Jurkat, Clone E6-1 (cell line): ENCODE measurements at regions not wholly inside any gene's neighbourhood (a gene's known extent, or its start where the extent isn't known, plus 50 kb on each side); places are given as distances from the start of the nearest gene placed in this dataset.
"Not testable (repeated sequence)": the region's sequence is repeated elsewhere in the genome, so short reads cannot be mapped to it uniquely, and the experiment has no call there.

Experiments used
- DNase-seq: peaks from one replicate; pipeline ENCODE4 v3.0.0-alpha.2; 2011; ENCODE audit warnings: low read depth, low spot score
- H3K4me3 ChIP-seq: 2 replicates; pipeline ENCODE4 v1.5.1; 2011; ENCODE audit warnings: mild to moderate bottlenecking, low read length, control low read depth, moderate library complexity

DNA sequence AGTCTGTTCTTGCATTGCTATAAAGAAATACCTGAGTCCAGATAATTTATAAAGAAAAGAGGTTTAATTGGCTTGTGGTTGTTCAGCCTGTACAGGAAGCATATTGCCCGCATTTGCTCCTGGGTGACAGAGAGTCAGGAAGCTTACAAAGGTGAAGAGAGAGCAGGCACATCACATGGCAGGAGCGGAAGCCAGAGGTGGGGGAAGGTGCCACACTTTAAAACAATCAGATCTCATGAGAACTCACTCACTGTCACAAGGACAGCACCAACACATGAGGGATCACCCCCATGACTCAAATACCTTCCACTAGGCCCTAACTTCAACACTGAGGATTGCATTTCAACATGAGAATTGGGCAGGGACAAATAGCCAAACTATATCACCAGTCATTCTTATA lies 124.8 kb upstream of the COL5A2 start:
- H3K4me3 ChIP-seq, result no peak overlapping the region
- peak; percentile 81 for DNase-seq

DNA sequence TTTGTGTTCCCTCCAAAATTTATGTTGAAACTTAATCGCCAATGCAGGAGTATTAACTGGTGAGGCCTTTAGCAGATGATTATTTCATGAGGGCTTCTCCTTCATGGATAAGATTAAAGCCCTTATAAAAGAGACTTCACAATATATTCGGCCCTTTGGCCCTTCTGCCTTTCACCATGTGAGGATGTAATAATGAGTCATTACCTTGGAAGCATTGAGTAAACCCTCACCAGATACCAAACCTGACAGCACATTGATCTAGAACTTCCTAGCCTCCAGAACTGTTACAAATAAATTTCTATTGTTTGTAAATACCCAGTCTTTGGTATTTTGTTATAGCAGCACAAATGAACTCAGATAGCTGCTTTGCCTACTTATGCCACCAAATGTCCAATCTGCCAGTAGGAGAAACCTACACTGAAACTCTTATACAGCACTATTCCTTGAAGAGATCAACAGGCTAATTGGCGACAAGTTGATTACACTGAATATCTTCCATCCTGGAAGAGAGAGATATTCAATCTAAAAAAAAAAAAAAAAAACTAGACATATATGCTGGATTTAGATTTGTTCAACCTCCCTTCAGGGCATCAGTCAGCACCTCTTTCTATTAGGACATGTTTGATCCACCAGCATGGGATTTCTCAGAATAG lies 125.9 kb upstream of the COL5A2 start:
- DNase-seq, result no peak
- no peak overlapping the region for H3K4me3 ChIP-seq

DNA sequence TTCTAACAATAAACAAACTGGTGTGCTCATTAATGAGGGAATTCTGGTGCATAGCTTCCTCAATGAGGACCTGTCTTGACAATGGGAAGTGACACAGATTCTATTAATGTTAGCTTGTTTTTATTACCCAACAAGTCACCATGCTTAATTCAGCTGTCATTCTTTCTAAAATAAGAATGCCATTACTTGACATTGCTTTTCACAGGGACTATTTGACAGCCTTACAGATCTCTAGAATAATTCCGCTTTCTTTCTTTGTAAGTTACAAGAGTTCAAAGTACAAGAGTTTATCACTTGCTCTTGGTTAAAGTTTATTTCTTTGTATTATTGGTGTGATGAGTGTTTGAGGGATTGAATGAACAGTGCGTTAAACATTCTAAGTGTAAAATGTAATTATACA lies 127.0 kb upstream of the COL5A2 start:
- no peak overlapping the region for H3K4me3 ChIP-seq

DNA sequence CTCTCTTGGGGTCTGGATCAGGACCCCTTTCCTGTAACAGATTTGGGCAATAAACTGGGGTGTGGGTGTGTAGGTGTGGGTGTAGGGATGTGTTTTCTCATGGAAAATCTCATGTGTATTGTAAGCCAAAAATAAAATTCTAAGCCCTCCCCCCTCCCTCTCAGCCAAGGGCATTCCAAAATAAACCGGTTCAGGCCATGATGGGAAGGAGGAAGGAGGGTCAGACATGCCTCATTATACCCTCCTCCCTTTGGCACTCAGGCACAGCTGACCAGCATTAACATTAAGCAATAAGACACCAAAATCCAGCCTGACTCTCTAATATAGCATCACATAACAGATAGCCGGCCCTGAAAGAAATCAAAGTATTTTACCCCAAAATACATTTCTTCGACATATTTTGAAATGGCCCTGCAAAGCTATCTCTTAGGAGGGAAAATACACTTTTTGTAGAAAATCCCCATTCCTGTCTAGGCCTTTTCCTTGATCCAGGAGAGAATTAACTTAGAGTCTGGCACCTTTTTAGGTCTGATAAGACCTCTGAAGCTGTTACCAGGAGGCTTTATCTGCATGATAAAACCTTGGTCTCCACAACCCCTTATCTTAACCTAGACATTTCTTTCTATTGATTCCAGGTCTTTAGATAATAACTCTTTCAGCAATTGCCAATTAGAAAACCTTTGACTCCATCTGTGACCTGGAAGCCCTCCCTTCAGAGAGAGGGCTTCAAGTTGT lies 128.7 kb upstream of the COL5A2 start:
- H3K4me3 ChIP-seq, result no peak overlapping the region
- no peak for DNase-seq

More for the DNA sequence above, 127.0 kb upstream of the COL5A2 start:
- DNase-seq, result no peak

DNA sequence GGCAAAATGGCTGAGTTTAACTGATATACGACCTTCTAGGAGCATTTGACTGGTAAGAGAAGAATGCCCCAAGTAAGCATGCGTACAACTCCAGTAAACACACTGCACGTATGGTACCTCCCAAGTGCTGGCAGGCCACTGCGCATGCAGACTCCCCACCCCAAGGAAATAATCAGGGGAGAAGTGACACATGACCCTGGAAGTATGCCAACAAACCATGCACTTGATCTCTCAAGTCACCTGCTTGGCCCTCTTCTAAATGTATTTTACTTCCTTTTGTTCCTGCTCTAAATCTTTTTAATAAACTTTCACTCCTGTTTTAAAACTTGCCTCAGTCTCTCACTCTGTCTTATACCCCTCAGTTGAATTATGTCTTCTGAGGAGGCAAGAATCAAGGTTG lies 129.8 kb upstream of the COL5A2 start:
- no peak overlapping the region for H3K4me3 ChIP-seq
- no peak for DNase-seq

DNA sequence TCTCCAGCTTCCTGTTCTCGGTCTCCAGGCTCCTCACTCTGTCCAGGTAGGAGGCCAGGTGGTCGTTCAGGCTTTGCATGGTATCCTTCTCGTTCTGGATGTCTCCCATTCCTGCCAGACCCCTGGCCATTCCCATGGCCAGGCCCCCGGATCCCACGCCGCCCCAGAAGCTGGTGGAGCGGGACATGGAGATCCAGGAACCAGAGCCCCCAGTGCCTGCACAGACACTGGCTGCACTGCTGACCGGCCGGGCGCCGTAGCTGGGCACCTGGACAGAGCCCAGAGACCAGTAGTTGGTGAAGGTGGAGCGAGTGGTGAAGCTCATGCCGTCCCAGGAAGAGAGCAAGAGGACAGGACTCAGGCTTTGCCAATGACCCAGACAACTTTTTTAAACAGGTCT lies 129.1 kb upstream of the WDR75 start:
- no peak for DNase-seq
- no peak overlapping the region for H3K4me3 ChIP-seq

DNA sequence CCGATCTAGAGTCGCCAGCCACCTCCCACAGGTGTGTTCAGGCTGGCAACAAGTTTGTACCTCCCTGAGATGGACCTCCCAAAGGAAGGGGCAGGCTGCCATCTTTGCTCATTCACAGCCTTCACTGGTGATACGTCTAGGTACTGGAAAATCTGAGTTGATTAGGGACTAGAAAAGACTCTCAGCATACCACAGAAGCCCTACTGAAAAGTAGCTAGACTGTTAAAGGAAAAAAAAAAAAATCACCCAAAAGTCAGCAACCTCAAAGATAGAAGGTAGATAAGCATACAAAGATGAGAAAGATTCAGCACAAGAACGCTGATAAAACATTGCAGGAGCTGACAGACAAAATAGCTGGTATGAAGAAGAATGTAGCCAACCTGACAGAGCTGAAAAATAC lies 128.6 kb upstream of the WDR75 start:
- no peak overlapping the region for H3K4me3 ChIP-seq
- no peak for DNase-seq

DNA sequence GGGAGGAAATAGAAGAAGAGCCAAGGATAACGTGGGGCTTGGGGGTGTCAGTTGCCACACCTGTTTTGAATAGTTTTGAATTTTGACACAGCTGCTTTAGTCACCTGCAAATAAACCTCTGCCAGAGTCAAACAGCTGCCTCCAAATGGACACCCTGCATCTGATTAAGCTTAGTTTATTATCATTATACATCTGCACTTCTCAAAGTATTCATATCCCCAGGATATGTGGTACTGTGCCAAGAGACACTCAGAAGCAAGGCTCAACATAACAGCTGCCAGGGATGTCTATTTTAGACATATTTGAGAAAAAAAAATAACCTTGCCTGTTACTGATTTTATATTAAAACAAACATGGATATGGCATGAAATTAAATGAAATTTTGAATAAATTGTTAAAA lies 122.5 kb upstream of the WDR75 start:
- H3K4me3 ChIP-seq, result no peak overlapping the region
- DNase-seq, result no peak

DNA sequence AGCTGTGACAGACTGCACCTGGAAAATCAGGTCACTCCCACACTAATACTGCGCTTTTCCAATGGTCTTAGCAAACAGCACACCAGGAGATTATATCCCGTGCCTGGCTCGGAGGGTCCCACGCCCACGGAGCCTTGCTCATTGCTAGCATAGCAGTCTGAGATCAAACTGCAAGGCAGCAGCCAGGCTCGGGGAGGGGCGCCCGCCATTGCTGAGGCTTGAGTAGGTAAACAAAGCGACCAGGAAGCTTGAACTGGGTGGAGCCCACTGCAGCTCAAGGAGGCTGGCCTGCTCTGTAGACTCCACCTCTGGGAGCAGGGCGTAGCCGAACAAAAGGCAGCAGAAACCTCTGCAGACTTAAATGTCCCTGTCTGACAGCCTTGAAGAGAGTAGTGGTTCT lies 121.8 kb upstream of the WDR75 start:
- DNase-seq, H3K4me3 ChIP-seq: not testable (repeated sequence)

DNA sequence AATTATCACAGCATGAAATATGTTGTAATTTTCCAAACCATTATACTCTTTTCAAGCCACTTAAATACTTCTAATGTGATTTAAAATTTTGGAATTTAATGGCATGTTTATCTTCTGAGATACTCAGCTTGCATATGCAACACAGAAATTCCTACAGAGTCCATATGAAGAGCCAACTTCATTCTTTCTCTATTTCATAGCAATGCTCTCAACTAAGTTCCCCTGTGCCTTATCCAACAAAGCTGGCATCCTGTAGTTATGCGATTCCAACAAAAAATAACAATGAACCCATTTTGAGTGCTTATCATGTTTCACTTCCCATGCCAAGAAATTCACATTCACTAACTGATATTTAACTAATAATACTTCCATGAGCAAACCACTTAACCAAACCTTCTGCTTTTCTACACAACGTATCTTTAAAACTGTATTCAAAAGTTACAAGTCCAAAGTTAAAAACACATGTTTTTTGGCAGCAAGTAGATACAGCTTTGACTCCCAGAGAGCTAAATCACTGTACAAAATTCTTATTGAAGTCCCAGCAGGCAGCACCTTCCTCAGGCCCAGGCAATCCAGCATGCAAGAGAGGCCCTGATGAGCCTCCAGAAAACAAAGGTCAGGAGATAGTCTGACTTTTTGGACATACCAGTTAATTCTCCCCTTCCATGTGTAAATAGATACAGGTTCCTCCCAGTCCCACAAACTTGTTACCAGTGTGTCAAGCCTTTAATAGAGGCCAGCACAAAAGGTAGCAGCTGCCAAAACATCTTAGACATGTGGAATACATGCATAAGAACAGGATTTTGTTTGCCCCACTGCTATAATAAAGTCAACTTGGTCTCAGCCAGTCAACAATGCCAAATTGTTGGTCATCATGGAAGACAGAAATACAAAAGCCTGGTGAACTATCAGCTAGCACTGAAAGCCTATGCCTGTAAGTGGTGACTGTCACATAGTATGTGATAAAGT lies 113.1 kb upstream of the WDR75 start:
- no peak for DNase-seq
- H3K4me3 ChIP-seq, result no peak overlapping the region

DNA sequence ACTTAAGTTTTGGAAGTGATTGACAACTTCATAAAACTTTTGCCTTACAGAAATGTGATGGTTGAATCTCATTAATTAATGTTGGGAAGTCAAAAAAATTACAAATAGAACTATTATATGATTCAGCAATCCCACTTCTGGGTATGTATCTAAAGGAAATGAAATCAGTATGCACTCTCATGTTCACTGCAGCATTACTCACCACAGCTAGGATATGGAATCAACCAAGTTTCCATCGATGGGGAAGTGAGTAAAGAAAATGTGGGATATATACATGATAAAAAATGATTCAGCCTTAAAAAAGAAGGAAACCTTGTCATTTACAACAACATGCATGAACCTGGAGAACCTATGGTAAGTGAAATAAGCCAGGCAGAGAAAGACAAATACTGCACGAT lies 112.4 kb upstream of the WDR75 start:
- no peak overlapping the region for H3K4me3 ChIP-seq
- DNase-seq, result no peak

DNA sequence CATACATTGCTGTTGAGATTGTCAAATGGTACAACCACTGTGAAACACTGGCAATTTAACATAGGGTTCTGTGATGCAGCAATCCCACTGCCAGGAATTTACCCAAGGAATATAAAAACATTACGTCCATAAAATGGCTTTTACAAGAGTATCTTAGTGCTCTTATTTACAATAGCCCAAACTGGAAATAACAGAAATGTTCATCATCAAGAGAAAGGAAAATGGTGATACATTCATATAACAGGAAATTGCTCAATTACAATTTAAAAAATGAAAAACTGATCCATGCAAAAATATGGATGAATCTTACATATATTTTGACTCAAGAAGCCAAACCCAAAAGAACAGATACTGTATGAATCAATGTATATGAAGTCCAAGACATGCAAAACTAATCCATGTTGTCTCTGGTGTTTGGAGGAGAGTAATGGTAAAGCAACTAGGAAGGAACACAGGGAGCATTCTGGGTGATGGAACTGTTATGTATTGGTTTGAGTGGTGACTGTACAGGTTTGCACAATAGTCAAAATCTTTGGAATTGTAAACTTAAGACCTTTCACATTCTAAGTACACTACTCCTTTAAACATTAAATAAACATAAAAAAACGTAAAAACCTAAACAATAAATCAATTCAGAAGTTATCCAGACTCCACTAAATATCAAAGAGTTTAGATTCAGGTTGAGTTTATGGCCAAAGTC lies 104.8 kb upstream of the WDR75 start:
- no peak overlapping the region for H3K4me3 ChIP-seq
- no peak for DNase-seq

DNA sequence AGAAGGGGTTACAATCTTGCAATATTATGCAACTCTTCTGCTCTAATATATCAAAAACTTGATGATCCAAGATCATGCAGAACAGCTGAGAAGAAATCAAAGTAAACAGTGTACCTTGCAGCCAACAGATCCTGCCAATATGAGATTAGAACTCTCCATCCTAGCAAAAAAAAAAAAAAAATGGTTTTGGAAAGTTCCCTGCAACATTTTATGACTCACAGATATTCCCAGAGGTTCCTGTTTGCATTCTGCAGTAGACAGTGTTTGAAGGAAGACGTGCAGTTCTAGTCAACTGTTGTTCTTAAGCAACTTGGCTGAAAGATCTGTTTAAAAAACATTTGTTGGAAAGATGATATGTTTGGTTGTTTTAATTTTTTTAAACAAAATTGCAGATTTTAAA lies 103.6 kb upstream of the WDR75 start:
- DNase-seq, result no peak

DNA sequence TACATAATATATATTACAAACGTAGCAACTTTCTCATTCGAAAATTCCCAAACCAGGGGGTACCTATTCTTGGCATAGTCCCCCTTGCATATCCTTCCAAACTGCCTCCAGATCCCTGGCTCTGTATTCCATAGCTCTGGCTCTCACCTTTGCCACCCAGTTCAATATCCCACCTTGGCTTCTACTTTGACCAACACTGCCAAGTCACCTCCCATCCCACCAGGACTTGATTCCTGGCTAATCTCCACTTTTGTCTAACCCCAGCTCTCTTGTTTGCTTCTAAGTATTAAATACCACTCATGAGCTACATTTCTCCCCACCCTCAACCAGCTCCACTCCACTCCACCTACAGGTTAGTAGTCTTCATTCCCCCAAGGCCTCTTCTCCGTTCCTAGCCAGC lies 103.2 kb upstream of the WDR75 start:
- H3K4me3 ChIP-seq, result no peak overlapping the region
- DNase-seq, result no peak

More for the DNA sequence above, 103.6 kb upstream of the WDR75 start:
- H3K4me3 ChIP-seq, result no peak overlapping the region

DNA sequence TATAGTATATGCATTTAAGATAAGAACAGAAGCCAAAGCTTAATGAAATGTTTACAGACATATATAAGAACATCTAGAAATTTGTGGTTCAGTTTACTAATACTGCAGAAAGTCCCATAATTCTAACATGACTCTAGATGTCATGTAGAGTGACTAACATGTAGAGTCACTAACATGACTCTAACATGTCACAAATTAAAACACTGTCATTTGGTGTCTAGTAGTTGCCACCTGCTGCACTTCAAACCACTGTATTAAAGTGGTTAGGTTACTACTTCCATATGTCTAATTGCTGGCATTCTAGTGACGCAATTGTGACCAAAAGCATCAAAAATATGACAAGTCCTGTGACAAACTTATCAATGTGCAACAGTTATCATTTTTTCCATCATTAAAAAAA lies 100.2 kb upstream of the WDR75 start:
- DNase-seq, result no peak
- no peak overlapping the region for H3K4me3 ChIP-seq

DNA sequence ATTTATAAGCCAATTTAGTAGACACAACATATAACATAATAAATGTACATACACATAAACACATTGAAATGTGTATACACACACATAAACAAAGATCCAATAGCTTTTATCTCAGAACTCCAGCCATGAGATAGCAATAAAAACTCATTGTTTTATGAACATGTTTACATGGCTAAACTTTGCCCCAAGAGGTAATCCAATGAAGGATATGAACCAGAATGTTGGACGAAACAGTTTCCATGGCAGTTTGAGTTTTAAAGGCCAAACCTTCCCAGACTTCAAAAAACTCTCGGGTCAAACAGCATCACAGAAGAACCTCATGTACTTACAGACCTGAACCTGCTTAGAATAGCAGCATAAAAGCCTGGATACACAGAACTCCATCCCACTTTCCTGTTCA lies 97.2 kb upstream of the WDR75 start:
- no peak for DNase-seq
- no peak overlapping the region for H3K4me3 ChIP-seq

DNA sequence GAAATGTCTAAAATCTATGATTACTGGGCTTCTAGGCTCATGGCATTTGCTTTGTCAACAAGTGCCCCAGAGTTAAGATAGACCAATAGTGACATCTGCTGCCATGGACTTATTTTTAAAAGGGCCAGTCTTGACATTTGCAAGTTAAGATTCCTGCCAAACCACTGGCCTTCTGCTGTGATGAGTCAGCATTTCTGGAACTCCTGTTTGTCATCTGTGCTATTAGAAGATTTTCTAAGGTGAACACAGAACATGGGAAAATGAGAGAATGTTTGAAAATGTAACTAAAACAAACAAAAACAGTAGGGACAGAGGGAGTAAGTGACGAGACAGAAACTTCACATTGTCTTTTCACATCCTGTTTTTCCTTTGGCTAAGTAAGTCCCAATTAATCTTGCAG lies 93.7 kb upstream of the WDR75 start:
- DNase-seq, result peak; percentile 10
- no peak overlapping the region for H3K4me3 ChIP-seq

DNA sequence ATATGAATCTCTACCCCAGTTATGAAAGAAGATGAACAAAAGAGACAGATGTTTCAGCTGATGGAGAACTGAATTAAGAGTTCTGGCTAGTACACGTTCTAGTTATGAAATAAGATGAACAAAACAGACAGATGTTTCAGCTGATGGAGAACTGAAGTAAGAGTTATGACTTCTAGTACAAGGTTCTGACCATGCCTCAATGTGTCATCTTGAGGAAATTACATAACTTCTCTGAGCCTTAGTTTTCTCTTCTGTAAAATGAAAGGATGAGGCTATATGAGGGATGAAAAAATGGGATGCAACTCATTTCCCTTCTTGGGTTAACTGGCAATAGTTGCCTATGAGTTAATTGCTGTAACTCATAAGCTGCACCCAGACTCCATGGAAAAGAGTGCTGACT lies 92.9 kb upstream of the WDR75 start:
- DNase-seq, result no peak
- H3K4me3 ChIP-seq, result no peak overlapping the region

DNA sequence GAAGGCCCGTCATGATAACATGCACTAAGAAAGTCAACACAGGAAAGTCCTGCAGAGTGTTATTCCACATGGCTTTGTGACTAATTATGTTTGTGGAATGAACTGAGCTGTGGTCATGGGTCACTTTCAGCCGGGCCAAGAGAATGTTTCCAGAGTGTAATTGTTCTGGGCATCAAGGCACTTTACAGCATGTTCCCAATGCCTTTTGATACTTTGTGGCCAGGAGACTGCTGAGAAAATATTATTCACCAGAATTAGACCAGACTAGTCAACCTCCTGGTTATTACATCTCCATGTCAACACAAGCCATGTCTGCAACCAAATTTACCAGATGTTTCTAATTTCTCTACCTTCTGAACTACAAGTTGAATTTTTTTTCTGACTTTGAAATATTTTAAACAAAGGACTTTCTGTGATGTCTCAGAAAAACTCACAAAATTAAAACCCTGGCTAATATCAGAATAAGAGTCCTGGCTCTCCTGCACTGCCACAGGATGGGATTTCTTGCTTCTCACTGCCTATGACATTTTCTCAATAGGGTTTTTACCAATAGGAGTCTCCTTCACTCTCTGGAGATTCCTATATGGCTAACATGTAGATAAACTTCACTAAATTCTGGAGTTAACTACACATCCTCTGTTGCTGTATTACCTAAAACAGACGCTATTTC lies 90.6 kb upstream of the WDR75 start:
- DNase-seq, result no peak

More for the DNA sequence above, 90.6 kb upstream of the WDR75 start:
- no peak overlapping the region for H3K4me3 ChIP-seq
